ENCODE measurements at regions not wholly inside any gene's neighbourhood (a gene's known extent, or its start where the extent isn't known, plus 50 kb on each side); places are given as distances from the start of the nearest gene placed in this dataset.

DNA sequence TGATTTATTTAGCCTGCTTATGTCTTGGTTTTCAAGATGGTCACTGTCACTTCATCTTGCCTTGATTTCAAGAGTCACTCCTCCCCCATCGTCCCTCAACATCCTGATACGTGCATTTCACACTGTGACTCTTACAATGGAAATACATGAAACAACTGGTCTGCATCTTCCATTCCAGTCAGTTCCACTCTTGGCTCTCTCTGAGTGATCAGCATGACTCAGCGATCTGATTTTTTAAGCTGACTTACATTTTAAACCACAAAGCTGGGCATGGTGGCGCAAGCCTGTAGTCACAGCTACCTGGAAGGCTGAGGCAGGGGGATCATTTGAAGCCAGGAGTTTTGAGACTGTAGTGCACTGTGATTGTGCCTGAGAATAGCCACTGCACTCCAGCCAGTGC, 271.2 kb upstream of the ROPN1 start:
- TF ChIP-seq CTCF (conservative IDR thresholded peaks at IDR 0.05) (no peak), ZFX (IDR thresholded peaks at IDR 0.05) (no peak)
